ENCODE measurements at regions not wholly inside any gene's neighbourhood (a gene's known extent, or its start where the extent isn't known, plus 50 kb on each side); places are given as distances from the start of the nearest gene placed in this dataset.

DNA sequence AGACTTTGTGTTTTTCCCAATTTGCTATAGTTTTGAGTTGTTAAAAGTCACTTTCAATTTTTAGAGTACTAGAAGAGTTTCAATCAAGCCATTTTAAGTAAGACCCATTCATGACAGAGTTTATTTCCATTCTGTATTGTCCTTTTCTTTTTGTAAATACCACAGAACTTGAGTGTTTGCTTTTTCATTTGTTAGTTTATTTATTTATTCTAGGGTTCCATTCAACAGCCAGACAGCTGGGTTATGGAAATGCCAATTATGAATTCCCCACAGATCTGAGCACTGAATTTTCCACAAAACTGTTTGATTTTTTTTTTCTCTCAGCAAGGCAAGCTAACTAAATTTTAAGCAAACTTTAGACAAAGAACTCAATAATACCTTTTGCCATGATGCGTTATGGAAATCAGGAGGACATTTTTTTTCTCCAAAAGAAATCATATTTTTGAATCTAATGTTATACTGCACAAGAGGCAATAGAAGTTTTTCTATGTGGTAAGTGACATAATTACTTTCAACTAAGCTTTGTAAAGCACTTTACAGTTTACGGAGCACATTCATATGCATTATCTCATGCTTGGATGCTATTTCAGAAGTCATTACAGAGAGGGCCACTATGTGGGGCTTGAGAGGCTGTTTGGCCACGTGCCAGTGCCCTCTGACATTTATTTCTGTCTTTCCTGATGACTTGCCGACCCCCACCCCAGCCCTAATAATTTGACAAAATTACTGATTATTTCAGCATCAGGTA lies 181.5 kb downstream of the VRK1 start:
- no peaks in the 10 kb centered on the region for H3K4me1 ChIP-seq (ENCODE audit: control insufficient read depth, extremely low read depth, insufficient read depth, low read length)
- H3K27me3 ChIP-seq (ENCODE audit: control insufficient read depth in 2 of 2, insufficient read depth in 2 of 2, low read length in 2 of 2), result no peaks in the 10 kb centered on the region
- intact Hi-C loops (cut with micrococcal nuclease), result no loop called here
- H3K79me2 ChIP-seq (ENCODE audit: control insufficient read depth, insufficient read depth, low read length), result no peaks in the 10 kb centered on the region
- ChIA-PET POLR2A (no interaction called here), CTCF (no interaction called here)
- dilution Hi-C loops (cut with MboI; ENCODE audit: extremely low pct_ligation_motif_present, low sequenced_read_pairs), result no loop called here
- no peaks in the 10 kb centered on the region for H4K20me1 ChIP-seq (replicated peaks; ENCODE audit: control insufficient read depth, extremely low read depth, insufficient read depth, low read length)
- DNase-seq (ENCODE audit: low read depth, low spot score), result no peak
- no peaks in the 10 kb centered on the region for H3K36me3 ChIP-seq (ENCODE audit: control insufficient read depth in 2 of 2, extremely low read depth in 1 of 2, insufficient read depth in 2 of 2, low read length in 2 of 2)
- BruUV-seq (replicated peaks), result no TSS peak
- H3K4me3 ChIP-seq (replicated peaks in 1 of 3; ENCODE audit: insufficient read depth in 1 of 3, low read depth in 1 of 3, low read length in 3 of 3), result no peak overlapping the region
- H3K9ac ChIP-seq (replicated peaks; ENCODE audit: extremely low read depth, insufficient read depth, low read length), result no peak overlapping the region
- no peaks in the 10 kb centered on the region for H3K9me1 ChIP-seq (replicated peaks; ENCODE audit: control insufficient read depth, extremely low read depth, insufficient read depth, low read length)
- peaks cover 6% of the 10 kb centered on the region for H3K9me3 ChIP-seq (replicated peaks; ENCODE audit: control insufficient read depth, insufficient read depth, low read length)
- H3K27ac ChIP-seq (ENCODE audit: insufficient read depth, low read depth, low read length), result no peak overlapping the region
- no peak overlapping the region for H3K4me2 ChIP-seq (ENCODE audit: insufficient read depth, low read length)
- no peak for TF ChIP-seq EZH2 (IDR thresholded peaks at IDR 0.05; ENCODE audit: borderline replicate concordance, low read depth, low read length, severe bottlenecking)
- no peak for TF ChIP-seq GATA2 (IDR thresholded peaks at IDR 0.05; ENCODE audit: insufficient read depth, insufficient read length, low read depth, low read length)
- no peak for TF ChIP-seq MYC (IDR thresholded peaks at IDR 0.05; ENCODE audit: low read depth, low read length)
- no peak for TF ChIP-seq FOS (IDR thresholded peaks at IDR 0.05; ENCODE audit: borderline replicate concordance, insufficient read depth, low read length)
- TF ChIP-seq POLR2AphosphoS5 (IDR thresholded peaks at IDR 0.05; ENCODE audit: insufficient read depth, low read depth, low read length), result no peak
- no peak for TF ChIP-seq JUN (IDR thresholded peaks at IDR 0.05; ENCODE audit: borderline replicate concordance, insufficient read depth, insufficient read length, low read depth)
- TF ChIP-seq, protein P1, sequence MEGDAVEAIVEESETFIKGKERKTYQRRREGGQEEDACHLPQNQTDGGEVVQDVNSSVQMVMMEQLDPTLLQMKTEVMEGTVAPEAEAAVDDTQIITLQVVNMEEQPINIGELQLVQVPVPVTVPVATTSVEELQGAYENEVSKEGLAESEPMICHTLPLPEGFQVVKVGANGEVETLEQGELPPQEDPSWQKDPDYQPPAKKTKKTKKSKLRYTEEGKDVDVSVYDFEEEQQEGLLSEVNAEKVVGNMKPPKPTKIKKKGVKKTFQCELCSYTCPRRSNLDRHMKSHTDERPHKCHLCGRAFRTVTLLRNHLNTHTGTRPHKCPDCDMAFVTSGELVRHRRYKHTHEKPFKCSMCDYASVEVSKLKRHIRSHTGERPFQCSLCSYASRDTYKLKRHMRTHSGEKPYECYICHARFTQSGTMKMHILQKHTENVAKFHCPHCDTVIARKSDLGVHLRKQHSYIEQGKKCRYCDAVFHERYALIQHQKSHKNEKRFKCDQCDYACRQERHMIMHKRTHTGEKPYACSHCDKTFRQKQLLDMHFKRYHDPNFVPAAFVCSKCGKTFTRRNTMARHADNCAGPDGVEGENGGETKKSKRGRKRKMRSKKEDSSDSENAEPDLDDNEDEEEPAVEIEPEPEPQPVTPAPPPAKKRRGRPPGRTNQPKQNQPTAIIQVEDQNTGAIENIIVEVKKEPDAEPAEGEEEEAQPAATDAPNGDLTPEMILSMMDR (IDR thresholded peaks at IDR 0.05; ENCODE audit: extremely low read depth in 1 of 2, insufficient read depth in 1 of 2, low read depth in 1 of 2, low read length in 2 of 2), result no peak
- TF ChIP-seq, protein P2, sequence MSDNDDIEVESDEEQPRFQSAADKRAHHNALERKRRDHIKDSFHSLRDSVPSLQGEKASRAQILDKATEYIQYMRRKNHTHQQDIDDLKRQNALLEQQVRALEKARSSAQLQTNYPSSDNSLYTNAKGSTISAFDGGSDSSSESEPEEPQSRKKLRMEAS (IDR thresholded peaks at IDR 0.05; ENCODE audit: insufficient read depth, insufficient read length), result no peak
- no peak for TF ChIP-seq POLR2A (IDR thresholded peaks at IDR 0.05; ENCODE audit: low read depth, low read length)
- no peak overlapping the region for H2AFZ ChIP-seq (ENCODE audit: low read depth, low read length)
- no peak for FAIRE-seq
